MM.1S (cell line): ENCODE measurements at regions not wholly inside any gene's neighbourhood (a gene's known extent, or its start where the extent isn't known, plus 50 kb on each side); places are given as distances from the start of the nearest gene placed in this dataset.

ENCODE experiments used
- DNase-seq: peaks from one replicate; pipeline ENCODE4 v3.0.0-alpha.2; 2015
- H2AFZ ChIP-seq: fragments of 300-600 bp; sonication (generic); 2 replicates; pipeline ENCODE4 v1.6.0; 2016; ENCODE audit warnings: antibody characterized with exemption, low read length
- H3F3A ChIP-seq: fragments of 300-600 bp; sonication (generic); 2 replicates; pipeline ENCODE4 v1.6.1; 2016; ENCODE audit warnings: mild to moderate bottlenecking, antibody characterized with exemption, low read length, moderate library complexity, mixed read lengths; ENCODE audit not compliant: insufficient read depth
- H3K27ac ChIP-seq: fragments of 300-600 bp; sonication (generic); 2 replicates; pipeline ENCODE4 v1.5.1; 2016; ENCODE audit warnings: mild to moderate bottlenecking, low read length
- H3K27me3 ChIP-seq: fragments of 300-600 bp; sonication (generic); replicated peaks from 2 replicates; pipeline ENCODE4 v1.6.0; 2016; ENCODE audit warnings: low read length; ENCODE audit not compliant: insufficient read depth
- H3K36me3 ChIP-seq: fragments of 300-600 bp; sonication (generic); replicated peaks from 2 replicates; pipeline ENCODE4 v1.6.1; 2016; ENCODE audit warnings: mild to moderate bottlenecking, low read length, mixed read lengths; ENCODE audit not compliant: insufficient read depth
- H3K4me1 ChIP-seq: fragments of 300-600 bp; sonication (generic); 2 replicates; pipeline ENCODE4 v1.6.1; 2016; ENCODE audit warnings: low read length, mixed read lengths
- H3K4me2 ChIP-seq: fragments of 300-600 bp; sonication (generic); 2 replicates; pipeline ENCODE4 v1.6.0; 2016; ENCODE audit warnings: low read depth, low read length
- H3K4me3 ChIP-seq: fragments of 300-600 bp; sonication (generic); 2 replicates; pipeline ENCODE4 v1.5.1; 2016; ENCODE audit warnings: low read length, mixed read lengths
- H3K79me2 ChIP-seq: fragments of 300-600 bp; sonication (generic); 2 replicates; pipeline ENCODE4 v1.6.1; 2016; ENCODE audit warnings: mixed run types, low read length, mixed read lengths
- H3K9ac ChIP-seq: fragments of 300-600 bp; sonication (generic); 2 replicates; pipeline ENCODE4 v1.6.1; 2016; ENCODE audit warnings: low read length, mixed read lengths
- H3K9me2 ChIP-seq: fragments of 300-600 bp; sonication (generic); replicated peaks from 2 replicates; pipeline ENCODE4 v1.6.1; 2016; ENCODE audit warnings: mild to moderate bottlenecking, low read length, mixed read lengths; ENCODE audit not compliant: insufficient read depth
- H3K9me3 ChIP-seq: fragments of 300-600 bp; sonication (generic); replicated peaks from 2 replicates; pipeline ENCODE4 v1.6.1; 2016; ENCODE audit warnings: mild to moderate bottlenecking, low read length, mixed read lengths; ENCODE audit not compliant: insufficient read depth
- H4K20me1 ChIP-seq: fragments of 300-600 bp; sonication (generic); 2 replicates; pipeline ENCODE4 v1.6.1; 2016; ENCODE audit warnings: mild to moderate bottlenecking, low read length, moderate library complexity, mixed read lengths; ENCODE audit not compliant: insufficient read depth
- CTCF ChIP-seq: fragments of 300-600 bp; sonication (generic); IDR thresholded peaks from 2 replicates; pipeline ENCODE4 v1.5.1; 2016; ENCODE audit warnings: antibody characterized with exemption, low read length, mixed read lengths
- EZH2 ChIP-seq: fragments of 300-600 bp; sonication (generic); optimal IDR thresholded peaks from 2 replicates; pipeline ENCODE3; 2017; ENCODE audit warnings: low read depth, mild to moderate bottlenecking, antibody characterized with exemption, low read length, mixed read lengths
- EZH2phosphoT487 ChIP-seq: fragments of 300-600 bp; sonication (generic); IDR thresholded peaks from 2 replicates; pipeline ENCODE4 v1.6.1; 2018; ENCODE audit warnings: antibody characterized with exemption, low read length

- Histone ChIP-seq H3K9ac (no peak overlapping the region), H3F3A (no peaks in the 10 kb centered on the region), H3K27ac (no peak overlapping the region), H3K4me1 (no peaks in the 10 kb centered on the region), H4K20me1 (no peaks in the 10 kb centered on the region), H3K9me3 (no peaks in the 10 kb centered on the region), H3K27me3 (peaks cover 97% of the 10 kb centered on the region), H3K4me3 (no peak overlapping the region), H3K9me2 (no peaks in the 10 kb centered on the region), H3K36me3 (no peaks in the 10 kb centered on the region), H2AFZ (no peak overlapping the region), H3K4me2 (no peak overlapping the region), H3K79me2 (no peaks in the 10 kb centered on the region)
- TF ChIP-seq CTCF (no peak), EZH2phosphoT487 (no peak), EZH2 (no peak)
- no peak for DNase-seq
These were observed 232.0 kb downstream of the ANKRD60 start for GRCh38 chr20:57996465-57996864.

- no peak overlapping the region for H2AFZ ChIP-seq
- no peak overlapping the region for H3K4me2 ChIP-seq
- no peaks in the 10 kb centered on the region for H3K4me1 ChIP-seq
- no peaks in the 10 kb centered on the region for H3K9me2 ChIP-seq
- no peaks in the 10 kb centered on the region for H3K36me3 ChIP-seq
- no peak overlapping the region for H3K4me3 ChIP-seq
- no peaks in the 10 kb centered on the region for H4K20me1 ChIP-seq
- no peak for DNase-seq
- no peaks in the 10 kb centered on the region for H3K9me3 ChIP-seq
- TF ChIP-seq CTCF (no peak), EZH2phosphoT487 (no peak), EZH2 (no peak)
- no peak overlapping the region for H3K9ac ChIP-seq
- H3K27ac ChIP-seq, result no peak overlapping the region
- no peaks in the 10 kb centered on the region for H3K79me2 ChIP-seq
- H3K27me3 ChIP-seq, result peaks cover 97% of the 10 kb centered on the region
- no peaks in the 10 kb centered on the region for H3F3A ChIP-seq
These were observed 233.0 kb downstream of the ANKRD60 start for GRCh38 chr20:57995381-57995977.

GRCh38 chr20:57993716-57994431, 234.6 kb downstream of the ANKRD60 start:
- H3K9ac ChIP-seq, result no peak overlapping the region
- peaks cover 97% of the 10 kb centered on the region for H3K27me3 ChIP-seq
- TF ChIP-seq EZH2phosphoT487 (no peak), CTCF (no peak), EZH2 (no peak)
- H3K36me3 ChIP-seq, result no peaks in the 10 kb centered on the region
- no peaks in the 10 kb centered on the region for H3K9me2 ChIP-seq
- H4K20me1 ChIP-seq, result no peaks in the 10 kb centered on the region
- H3K4me1 ChIP-seq, result no peaks in the 10 kb centered on the region
- no peaks in the 10 kb centered on the region for H3K79me2 ChIP-seq
- H3K9me3 ChIP-seq, result no peaks in the 10 kb centered on the region
- no peak overlapping the region for H3K4me2 ChIP-seq
- H3K4me3 ChIP-seq, result no peak overlapping the region
- no peaks in the 10 kb centered on the region for H3F3A ChIP-seq
- DNase-seq, result no peak
- H3K27ac ChIP-seq, result no peak overlapping the region
- H2AFZ ChIP-seq, result no peak overlapping the region
